Ascending aorta (tissue), 2 donors: ENCODE measurements at regions not wholly inside any gene's neighbourhood (a gene's known extent, or its start where the extent isn't known, plus 50 kb on each side); places are given as distances from the start of the nearest gene placed in this dataset.

Experiments used
- DNase-seq, 2 donors: peaks; one replicate each; pipeline ENCODE4 v3.0.0-alpha.2; 2019; ENCODE audit warnings: low spot score in 2 of 2
- H3K27ac ChIP-seq, 2 donors: fragments of 200-600 bp; sonication (generic); one replicate each; pipeline ENCODE4 v1.5.1; 2016 to 2017; ENCODE audit warnings: mild to moderate bottlenecking in 1 of 2
- H3K27me3 ChIP-seq: fragments of 200-600 bp; sonication (generic); one replicate; pipeline ENCODE4 v1.5.1; 2017
- H3K36me3 ChIP-seq, 2 donors: fragments of 200-600 bp; sonication (generic); one replicate each; pipeline ENCODE4 v1.5.1; 2016
- H3K4me1 ChIP-seq, 2 donors: fragments of 200-600 bp; sonication (generic); one replicate each; pipeline ENCODE4 v1.5.1; 2016 to 2017; ENCODE audit warnings: mild to moderate bottlenecking in 1 of 2
- H3K4me3 ChIP-seq, 2 donors: fragments of 200-600 bp; sonication (generic); one replicate each; pipeline ENCODE4 v1.5.1; 2016 to 2017; ENCODE audit warnings: mild to moderate bottlenecking in 1 of 2
- H3K9me3 ChIP-seq, 2 donors: fragments of 200-600 bp; sonication (generic); one replicate each; pipeline ENCODE4 v1.5.1; 2016
- CTCF ChIP-seq, 3 experiments: fragments of 200-600 bp in 2 of 3; fragments of 450-650 bp in 1 of 3; sonication (generic) in 2 of 3; IDR thresholded peaks; one replicate each; pipeline ENCODE4 v1.5.1; 2016 to 2019; ENCODE audit warnings: antibody characterized with exemption in 3 of 3, mild to moderate bottlenecking in 1 of 3, moderate library complexity in 1 of 3
- intact Hi-C: fragments of 100-400 bp; cut with DNase I; formaldehyde crosslinking; loops from one replicate; pipeline ENCODE4 v1.15.1; 2023

- no peak overlapping the region for H3K4me3 ChIP-seq
- no peak for TF ChIP-seq CTCF (IDR thresholded peaks at IDR 0.05)
- no peaks in the 10 kb centered on the region for H3K4me1 ChIP-seq
- H3K36me3 ChIP-seq, result no peaks in the 10 kb centered on the region
- H3K9me3 ChIP-seq, result no peaks in the 10 kb centered on the region
- intact Hi-C loops, result no loop called here
- H3K27ac ChIP-seq, result no peak overlapping the region
- no peaks in the 10 kb centered on the region for H3K27me3 ChIP-seq
- no peak for DNase-seq
Observed at GRCh38 chrX:42151808-42152207, 228.5 kb upstream of the CASK start.

DNA sequence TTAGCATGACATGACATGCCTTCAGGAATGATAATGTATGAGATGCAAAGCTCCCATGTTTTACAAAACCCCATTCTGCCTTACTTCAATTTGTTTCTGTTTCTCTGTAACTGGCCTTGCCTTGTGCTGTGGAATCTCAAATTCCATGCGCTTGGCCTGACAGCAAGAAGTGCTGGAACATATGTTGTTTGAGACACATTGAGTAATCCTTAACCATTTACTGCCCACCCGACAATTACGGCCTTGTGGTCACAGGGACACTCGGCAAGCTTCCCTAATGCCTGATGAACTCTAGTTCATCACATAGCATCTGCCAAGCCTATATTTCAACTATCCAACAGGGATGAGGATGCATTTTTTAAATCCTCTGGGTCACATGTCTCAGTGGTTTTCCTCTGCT lies 226.4 kb upstream of the CASK start:
- no peaks in the 10 kb centered on the region for H3K27me3 ChIP-seq
- no peak for DNase-seq
- no peaks in the 10 kb centered on the region for H3K36me3 ChIP-seq
- intact Hi-C loops, result no loop called here
- H3K27ac ChIP-seq, result no peak overlapping the region
- H3K9me3 ChIP-seq, result no peaks in the 10 kb centered on the region
- no peak overlapping the region for H3K4me3 ChIP-seq
- no peak for TF ChIP-seq CTCF (IDR thresholded peaks at IDR 0.05)
- H3K4me1 ChIP-seq, result no peaks in the 10 kb centered on the region

DNA sequence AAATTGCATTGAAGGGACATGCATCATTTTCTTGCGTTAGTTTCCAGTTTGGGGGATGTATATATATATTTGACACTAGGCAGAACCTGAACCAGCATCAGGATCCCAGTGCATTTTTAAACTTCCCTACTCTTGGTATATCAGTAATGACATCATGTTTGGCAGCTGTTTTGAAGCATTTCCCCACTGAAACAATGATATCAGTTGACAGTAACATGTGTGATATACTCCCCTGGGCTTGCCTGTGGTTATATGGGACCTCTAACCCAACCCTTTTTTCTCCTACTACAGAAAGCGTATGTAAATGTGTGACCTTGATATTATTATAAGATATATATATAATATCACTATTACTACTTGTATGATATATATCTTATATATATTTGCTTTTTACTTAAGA lies 225.9 kb upstream of the CASK start:
- Histone ChIP-seq H3K27ac (no peak overlapping the region), H3K27me3 (no peaks in the 10 kb centered on the region), H3K9me3 (no peaks in the 10 kb centered on the region), H3K36me3 (no peaks in the 10 kb centered on the region), H3K4me1 (no peaks in the 10 kb centered on the region), H3K4me3 (no peak overlapping the region)
- no peak for TF ChIP-seq CTCF (IDR thresholded peaks at IDR 0.05)
- intact Hi-C loops, result no loop called here
- no peak for DNase-seq

GRCh38 chrX:42143866-42144592 lies 220.7 kb upstream of the CASK start:
- intact Hi-C loops, result no loop called here
- H3K27me3 ChIP-seq, result no peaks in the 10 kb centered on the region
- DNase-seq, result no peak

GRCh38 chrX:42140320-42140719 lies 217.0 kb upstream of the CASK start:
- peaks cover 0 to 17% of the 10 kb centered on the region in 2 donors for H3K9me3 ChIP-seq
- TF ChIP-seq CTCF (IDR thresholded peaks at IDR 0.05), result no peak
- intact Hi-C loops, result no loop called here
- no peaks in the 10 kb centered on the region for H3K4me1 ChIP-seq
- H3K36me3 ChIP-seq, result no peaks in the 10 kb centered on the region
- no peak overlapping the region for H3K4me3 ChIP-seq
- no peaks in the 10 kb centered on the region for H3K27me3 ChIP-seq
- DNase-seq, result no peak
- no peak overlapping the region for H3K27ac ChIP-seq

More at GRCh38 chrX:42143866-42144592, 220.7 kb upstream of the CASK start:
- no peak for TF ChIP-seq CTCF (IDR thresholded peaks at IDR 0.05)
- Histone ChIP-seq H3K4me3 (no peak overlapping the region), H3K36me3 (no peaks in the 10 kb centered on the region), H3K4me1 (no peaks in the 10 kb centered on the region), H3K27ac (no peak overlapping the region), H3K9me3 (peaks cover 0 to 9% of the 10 kb centered on the region in 2 donors)
